ENCODE measurements at regions not wholly inside any gene's neighbourhood (a gene's known extent, or its start where the extent isn't known, plus 50 kb on each side); places are given as distances from the start of the nearest gene placed in this dataset.

DNA sequence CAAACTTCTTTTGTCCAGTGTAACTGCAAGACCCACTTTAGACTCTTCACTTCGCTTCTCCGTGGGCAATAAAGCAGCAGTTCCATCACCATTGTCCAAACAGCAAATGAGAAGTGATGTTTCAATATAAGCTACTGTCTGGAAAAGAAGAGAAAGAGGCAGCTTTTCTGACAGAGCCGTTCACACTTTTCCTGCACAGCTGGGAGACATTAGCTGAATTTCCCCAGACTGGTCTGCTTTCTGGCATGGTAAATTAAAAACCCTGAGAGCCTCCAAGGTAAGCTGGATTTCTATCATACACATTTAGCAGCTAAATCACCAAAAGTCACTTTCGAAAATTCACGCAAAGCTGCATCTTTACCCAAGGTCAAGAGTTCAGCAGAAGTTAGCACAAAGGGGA is 108.5 kb upstream of the CMC1 start:
- TF ChIP-seq POLR2A (IDR thresholded peaks at IDR 0.05; ENCODE audit: low read length) (no peak), GATA1 (IDR thresholded peaks at IDR 0.05; ENCODE audit: low read depth, low read length) (no peak)
